ENCODE measurements at regions not wholly inside any gene's neighbourhood (a gene's known extent, or its start where the extent isn't known, plus 50 kb on each side); places are given as distances from the start of the nearest gene placed in this dataset.

DNA sequence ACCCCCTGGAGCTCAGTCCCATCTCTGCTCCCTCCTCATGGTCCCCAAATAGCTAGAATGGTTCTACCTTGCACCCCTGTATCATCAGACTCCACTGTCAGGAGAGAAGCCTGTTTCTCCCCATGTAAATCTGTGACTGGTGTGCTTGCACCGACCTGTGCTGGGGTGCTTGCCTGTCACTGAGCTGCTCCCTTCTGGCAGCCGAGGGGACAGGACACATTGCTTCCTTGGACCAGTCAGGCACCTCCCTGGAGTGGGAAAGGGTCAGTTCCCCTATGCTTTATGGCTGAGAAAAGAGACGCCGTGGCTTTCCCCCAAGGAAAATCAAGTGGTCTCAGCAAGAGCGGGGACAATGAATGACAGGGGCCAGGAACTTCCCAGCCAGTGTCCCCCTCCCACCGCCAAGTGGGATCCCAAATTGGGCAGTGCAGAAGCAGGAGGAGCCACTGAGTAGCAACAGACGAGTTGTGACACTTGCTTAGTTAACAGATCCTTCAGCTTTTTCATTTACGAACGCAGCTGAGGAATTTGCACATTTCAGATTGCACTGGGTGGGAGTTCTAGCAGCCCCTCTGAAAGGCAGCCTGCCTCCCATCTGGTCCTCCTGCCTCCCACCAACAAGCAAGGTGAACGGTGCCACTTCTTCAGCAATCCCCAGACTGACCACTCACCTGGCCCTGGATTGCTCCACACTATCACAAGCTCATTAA lies 156.4 kb downstream of the KATNIP start:
- Histone ChIP-seq H3K36me3 (peaks cover 0 to 5% of the 10 kb centered on the region in 2 donors), H3K4me3 (no peak overlapping the region), H3K27me3 (no peaks in the 10 kb centered on the region), H3K4me1 (no peaks in the 10 kb centered on the region), H3K9me3 (no peaks in the 10 kb centered on the region), H3K27ac (no peak overlapping the region)
- DNase-seq (no peak), ATAC-seq (no peak)
- no peak for TF ChIP-seq POLR2A (IDR thresholded peaks at IDR 0.05)
- TF ChIP-seq, protein P1, sequence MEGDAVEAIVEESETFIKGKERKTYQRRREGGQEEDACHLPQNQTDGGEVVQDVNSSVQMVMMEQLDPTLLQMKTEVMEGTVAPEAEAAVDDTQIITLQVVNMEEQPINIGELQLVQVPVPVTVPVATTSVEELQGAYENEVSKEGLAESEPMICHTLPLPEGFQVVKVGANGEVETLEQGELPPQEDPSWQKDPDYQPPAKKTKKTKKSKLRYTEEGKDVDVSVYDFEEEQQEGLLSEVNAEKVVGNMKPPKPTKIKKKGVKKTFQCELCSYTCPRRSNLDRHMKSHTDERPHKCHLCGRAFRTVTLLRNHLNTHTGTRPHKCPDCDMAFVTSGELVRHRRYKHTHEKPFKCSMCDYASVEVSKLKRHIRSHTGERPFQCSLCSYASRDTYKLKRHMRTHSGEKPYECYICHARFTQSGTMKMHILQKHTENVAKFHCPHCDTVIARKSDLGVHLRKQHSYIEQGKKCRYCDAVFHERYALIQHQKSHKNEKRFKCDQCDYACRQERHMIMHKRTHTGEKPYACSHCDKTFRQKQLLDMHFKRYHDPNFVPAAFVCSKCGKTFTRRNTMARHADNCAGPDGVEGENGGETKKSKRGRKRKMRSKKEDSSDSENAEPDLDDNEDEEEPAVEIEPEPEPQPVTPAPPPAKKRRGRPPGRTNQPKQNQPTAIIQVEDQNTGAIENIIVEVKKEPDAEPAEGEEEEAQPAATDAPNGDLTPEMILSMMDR (IDR thresholded peaks at IDR 0.05 in 4 of 5, conservative IDR thresholded peaks at IDR 0.05 in 1 of 5) = no peak
- intact Hi-C loops (cut with DNase I; ENCODE audit: low total_unique reads) (no loop called here), in situ Hi-C loops (cut with MboI; ENCODE audit: low sequenced_read_pairs in 4 of 4) (no loop called here)

DNA sequence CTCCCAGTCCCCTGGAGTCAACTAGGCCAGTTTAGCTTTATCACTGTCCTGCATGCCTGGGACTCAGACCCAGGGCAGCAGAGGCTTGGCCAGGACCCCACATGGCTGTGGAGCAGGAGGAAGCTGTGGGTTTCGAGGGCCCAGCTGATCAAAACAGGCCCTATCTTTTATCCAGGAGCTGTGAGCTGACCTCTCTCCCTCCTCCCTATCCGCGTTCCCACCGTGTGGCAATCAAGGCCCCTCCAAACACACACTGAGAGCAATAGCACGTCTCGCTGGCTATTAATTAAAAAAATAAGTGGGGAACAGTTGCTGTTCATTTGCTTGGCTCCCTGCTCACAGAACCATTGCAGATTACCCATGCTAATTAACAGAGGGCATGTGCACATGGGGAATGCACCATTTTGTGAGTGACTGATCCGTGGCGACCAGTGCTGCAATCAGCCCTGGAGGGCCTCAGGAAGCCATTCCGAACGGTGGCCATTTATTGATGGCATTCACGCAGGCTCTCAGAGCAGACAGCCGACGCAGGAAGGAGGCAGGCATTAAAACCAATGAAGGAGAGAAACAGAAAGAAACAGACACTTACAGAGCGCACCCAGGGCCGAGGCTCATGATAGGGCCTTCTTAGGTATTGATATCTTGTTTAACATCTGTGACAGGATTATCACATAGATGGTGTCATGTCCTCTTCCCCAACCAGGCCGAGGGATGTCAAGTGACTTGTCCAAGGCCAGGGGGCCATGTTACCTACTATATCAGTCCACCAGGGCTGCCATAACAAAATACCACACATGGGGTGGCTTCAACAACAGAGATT lies 157.1 kb downstream of the KATNIP start:
- ATAC-seq (no peak), DNase-seq (no peak)
- Histone ChIP-seq H3K4me3 (no peak overlapping the region), H3K27me3 (no peaks in the 10 kb centered on the region), H3K9me3 (no peaks in the 10 kb centered on the region), H3K27ac (no peak overlapping the region), H3K36me3 (peaks cover 0 to 5% of the 10 kb centered on the region in 2 donors), H3K4me1 (no peaks in the 10 kb centered on the region)
- TF ChIP-seq, protein P1 (IDR thresholded peaks at IDR 0.05 in 4 of 5, conservative IDR thresholded peaks at IDR 0.05 in 1 of 5) = no peak
- no peak for TF ChIP-seq POLR2A (IDR thresholded peaks at IDR 0.05)
- in situ Hi-C loops (cut with MboI; ENCODE audit: low sequenced_read_pairs in 4 of 4) = no loop called here
- intact Hi-C loops (cut with DNase I; ENCODE audit: low total_unique reads) = no loop called here

DNA sequence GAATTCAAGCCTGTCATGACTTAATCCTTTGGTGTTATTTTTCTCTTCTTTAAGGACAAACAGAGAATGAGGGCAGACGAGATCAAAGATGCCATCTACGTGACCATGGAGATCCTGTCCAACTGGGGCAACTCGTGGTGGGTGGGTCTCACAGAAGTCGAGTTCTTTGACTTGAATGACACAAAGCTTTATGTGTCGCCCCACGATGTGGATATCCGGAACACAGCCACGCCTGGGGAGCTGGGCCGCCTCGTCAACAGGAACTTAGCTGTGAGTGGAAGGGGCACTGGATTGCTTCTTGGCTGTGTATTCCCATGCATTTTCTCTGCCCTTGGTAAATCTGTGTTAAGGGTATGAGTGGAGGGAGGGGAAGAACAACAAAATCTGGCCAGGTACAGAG lies 158.7 kb downstream of the KATNIP start:
- intact Hi-C loops (cut with DNase I; ENCODE audit: low total_unique reads) = no loop called here
- Histone ChIP-seq H3K27me3 (no peaks in the 10 kb centered on the region), H3K9me3 (no peaks in the 10 kb centered on the region), H3K4me1 (no peaks in the 10 kb centered on the region), H3K27ac (no peak overlapping the region), H3K36me3 (peaks cover 0 to 5% of the 10 kb centered on the region in 2 donors), H3K4me3 (no peak overlapping the region)
- DNase-seq (no peak), ATAC-seq (no peak)
- in situ Hi-C loops (cut with MboI; ENCODE audit: low sequenced_read_pairs in 4 of 4) = no loop called here
- TF ChIP-seq POLR2A (IDR thresholded peaks at IDR 0.05) = no peak
- TF ChIP-seq, protein P1 (IDR thresholded peaks at IDR 0.05 in 4 of 5, conservative IDR thresholded peaks at IDR 0.05 in 1 of 5) = no peak

DNA sequence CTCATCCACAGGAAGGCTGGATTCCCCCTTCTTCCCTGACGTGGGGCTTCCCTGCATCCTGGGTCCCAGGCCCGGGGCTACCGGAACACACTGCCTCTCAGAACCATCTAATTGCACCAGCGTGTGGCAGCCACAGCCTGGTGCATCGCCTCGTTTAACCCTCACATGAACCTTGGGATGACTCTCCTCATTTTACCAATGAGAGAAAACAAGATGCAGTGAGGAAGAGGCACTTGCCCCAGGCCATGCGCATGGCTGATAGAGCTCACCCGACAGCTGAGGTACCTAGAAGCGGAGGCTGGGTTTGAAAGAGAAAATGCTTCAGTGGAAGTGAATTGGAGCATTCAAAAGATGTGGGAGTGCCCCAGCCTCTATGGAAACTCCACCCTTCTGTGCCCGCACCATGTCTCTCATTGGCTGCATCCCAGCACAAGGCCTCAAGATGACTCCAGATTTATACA lies 162.3 kb downstream of the KATNIP start:
- no peak for ATAC-seq
- H3K27me3 ChIP-seq = no peaks in the 10 kb centered on the region
- H3K4me3 ChIP-seq = no peak overlapping the region
- in situ Hi-C loops (cut with MboI; ENCODE audit: low sequenced_read_pairs in 4 of 4) (no loop called here), intact Hi-C loops (cut with DNase I; ENCODE audit: low total_unique reads) (no loop called here)
- H3K27ac ChIP-seq = no peak overlapping the region
- H3K9me3 ChIP-seq = no peaks in the 10 kb centered on the region
- DNase-seq = no peak
- no peak for TF ChIP-seq POLR2A (IDR thresholded peaks at IDR 0.05)
- TF ChIP-seq, protein P1 (IDR thresholded peaks at IDR 0.05 in 4 of 5, conservative IDR thresholded peaks at IDR 0.05 in 1 of 5) = no peak
- H3K4me1 ChIP-seq = no peaks in the 10 kb centered on the region
- H3K36me3 ChIP-seq = peaks cover 0 to 5% of the 10 kb centered on the region in 2 donors

Data from gastrocnemius medialis (tissue), 4 donors.